ENCODE measurements at regions not wholly inside any gene's neighbourhood (a gene's known extent, or its start where the extent isn't known, plus 50 kb on each side); places are given as distances from the start of the nearest gene placed in this dataset.
"Not testable (repeated sequence)": the region's sequence is repeated elsewhere in the genome, so short reads cannot be mapped to it uniquely, and the experiment has no call there.

DNA sequence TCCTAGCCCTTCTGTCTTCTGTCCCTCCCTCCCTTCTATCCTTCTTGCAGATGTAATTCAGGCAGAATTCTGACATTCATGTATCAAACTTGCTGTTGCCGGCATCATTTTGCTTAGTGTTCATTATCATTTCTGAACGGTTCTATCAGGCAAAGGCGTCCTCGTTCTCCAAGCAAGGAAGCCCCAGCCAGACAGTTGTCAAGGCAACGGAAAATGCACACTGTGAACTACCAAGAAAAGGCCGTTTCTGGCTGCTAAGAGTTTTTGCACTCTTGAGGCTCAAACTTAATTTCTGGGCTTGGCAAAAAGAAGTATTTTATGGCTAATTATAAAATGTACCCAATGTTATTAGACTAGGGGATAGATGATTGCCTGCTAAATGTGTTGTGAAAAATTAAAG is 164.7 kb upstream of the KCNJ15 start:
- intact Hi-C loops (cut with DNase I): no loop called here
- DNase-seq (ENCODE audit: low spot score): no peak

DNA sequence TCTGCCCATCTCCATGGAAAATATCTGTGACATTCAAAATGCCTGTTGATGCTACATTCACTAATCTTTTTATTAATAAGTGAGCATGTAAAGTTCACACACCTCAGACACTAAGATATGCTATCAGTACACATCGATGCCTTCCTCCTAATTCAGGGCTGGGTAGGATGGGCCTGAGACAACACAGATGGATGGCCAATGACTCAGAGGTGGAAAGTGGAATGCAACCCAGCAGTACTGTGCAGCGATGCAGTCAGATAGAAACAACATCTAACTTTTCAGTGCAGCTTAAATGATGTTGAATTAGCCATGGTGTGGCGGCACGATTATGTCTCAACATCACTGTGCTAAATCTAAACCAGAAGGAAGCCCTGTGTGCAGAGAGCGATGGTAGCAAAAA is 161.6 kb upstream of the KCNJ15 start:
- no peak for DNase-seq (ENCODE audit: low spot score)
- intact Hi-C loops (cut with DNase I): no loop called here

DNA sequence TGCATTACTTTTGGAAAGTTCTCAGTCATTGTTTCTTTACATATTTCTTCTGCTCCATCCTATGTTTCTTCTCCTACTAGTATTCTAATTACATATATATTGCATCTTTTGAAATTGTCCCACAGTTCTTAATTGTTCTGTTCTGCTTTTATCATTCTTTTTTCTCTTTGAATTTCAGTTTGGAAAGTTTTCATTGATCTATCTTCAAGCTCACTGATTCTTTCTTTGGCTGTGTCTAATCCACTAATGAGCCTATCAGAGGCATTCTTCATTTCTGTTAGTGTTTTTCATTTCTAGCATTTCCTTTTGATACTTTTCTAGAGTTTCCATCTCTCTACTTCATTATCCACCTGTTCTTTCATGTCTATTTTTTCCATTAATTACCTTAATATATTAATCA is 159.0 kb upstream of the KCNJ15 start:
- DNase-seq (ENCODE audit: low spot score): no peak
- intact Hi-C loops (cut with DNase I): no loop called here

DNA sequence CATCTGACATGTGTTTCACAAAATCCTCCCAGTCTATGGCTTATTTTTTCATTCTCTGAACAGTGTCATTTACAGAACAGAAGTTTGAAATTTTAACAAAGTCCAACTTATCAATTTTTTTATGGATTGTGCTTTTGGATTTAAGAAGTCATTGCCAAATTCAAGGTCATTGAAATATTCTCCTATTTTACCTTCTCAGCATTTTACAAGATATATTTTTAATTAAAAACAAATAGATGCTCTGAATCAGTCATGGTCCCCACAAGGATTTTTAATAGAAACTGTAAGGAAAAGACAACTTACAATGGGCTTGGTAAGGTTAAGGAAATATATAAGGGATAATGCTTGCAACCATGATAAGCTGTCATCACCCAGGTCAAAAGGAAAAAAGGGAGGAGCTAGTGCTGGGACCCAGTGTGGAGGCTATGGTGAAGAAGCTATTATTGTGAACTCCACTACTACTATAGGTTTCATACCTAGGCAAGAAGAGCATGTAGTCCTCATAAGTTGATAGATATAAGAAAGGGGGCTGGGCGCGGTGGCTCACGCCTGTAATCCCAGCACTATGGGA is 144.5 kb upstream of the KCNJ15 start:
- DNase-seq (ENCODE audit: low spot score): no peak
- intact Hi-C loops (cut with DNase I): no loop called here

DNA sequence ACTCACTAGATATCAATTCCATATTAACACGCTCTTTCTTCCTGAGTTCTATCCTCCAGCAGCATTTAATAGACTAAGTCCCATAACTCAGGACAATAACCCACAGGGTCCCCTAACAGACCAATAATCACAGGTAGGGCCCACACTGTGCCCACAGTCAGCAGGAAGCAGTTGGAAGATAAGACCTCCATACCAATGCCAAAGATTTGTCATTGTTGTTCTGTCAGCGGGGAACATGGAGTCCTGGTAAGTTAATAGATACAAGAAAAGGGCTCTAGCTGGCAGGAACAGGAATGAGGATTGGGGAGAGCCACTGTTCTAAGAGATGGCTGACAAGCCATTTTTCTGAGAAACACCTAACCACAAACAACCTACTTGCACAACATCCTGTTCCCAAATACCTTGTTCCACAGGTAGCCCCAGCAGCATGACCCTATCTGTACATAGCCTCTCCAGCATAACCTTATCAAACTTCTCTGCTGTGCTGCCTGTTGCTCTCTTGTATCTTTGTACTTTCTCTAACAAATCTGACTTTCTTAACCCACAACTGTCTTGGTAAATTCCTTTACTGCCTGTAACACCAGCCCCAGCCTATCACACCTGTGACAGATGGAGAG is 142.0 kb upstream of the KCNJ15 start:
- intact Hi-C loops (cut with DNase I): no loop called here
- DNase-seq (ENCODE audit: low spot score): no peak

DNA sequence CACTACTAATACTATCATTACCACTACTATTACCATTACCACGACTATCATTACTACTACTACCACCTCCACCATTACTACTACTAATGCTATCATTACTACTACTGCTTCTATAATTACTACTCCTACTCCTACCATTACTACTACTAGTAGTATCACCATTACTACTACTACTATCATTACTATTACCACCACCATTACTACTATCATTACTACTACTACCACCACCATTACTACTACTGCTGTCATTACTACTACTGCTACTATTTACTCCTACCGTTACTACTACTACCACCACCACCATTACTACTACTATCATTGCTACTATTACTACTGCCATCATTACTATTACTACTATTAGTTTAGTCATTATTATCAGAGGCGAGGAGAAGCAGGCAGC is 140.9 kb upstream of the KCNJ15 start:
- intact Hi-C loops (cut with DNase I): no loop called here
- DNase-seq (ENCODE audit: low spot score): no peak

DNA sequence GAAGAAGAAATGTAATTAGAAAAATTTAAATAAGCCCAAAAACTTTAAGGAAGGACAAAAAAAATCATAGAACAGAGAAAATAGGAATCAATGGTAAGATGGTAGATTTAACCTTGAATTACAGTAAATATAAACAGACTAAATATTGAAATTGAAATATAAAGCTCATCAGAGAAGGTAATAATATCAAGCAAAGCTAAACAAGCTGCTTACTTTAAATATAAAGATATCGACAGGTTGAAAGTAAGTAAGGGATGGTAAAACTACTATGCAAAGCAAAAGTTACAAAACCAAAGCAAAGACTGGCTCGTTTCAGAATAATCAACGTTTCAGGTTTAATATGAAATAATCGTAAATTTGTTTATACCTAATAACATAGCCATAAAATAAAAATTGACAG is 137.0 kb upstream of the KCNJ15 start:
- intact Hi-C loops (cut with DNase I): no loop called here

DNA sequence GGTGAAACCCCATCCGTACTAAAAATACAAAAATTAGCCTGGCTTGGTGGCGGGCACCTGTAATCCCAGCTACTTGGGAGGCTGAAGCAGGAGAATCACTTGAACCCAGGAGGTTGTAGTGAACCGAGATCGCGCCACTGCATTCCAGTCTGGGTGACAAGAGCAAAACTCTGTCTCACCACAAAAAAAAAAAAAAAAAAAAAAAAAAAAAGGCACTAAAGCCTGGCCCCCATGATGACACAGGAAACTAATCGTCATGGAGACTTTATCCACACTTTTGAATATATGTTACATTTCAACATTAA is 136.2 kb upstream of the KCNJ15 start:
- DNase-seq (ENCODE audit: low spot score); intact Hi-C loops (cut with DNase I): not testable (repeated sequence)

More for the DNA sequence above, 137.0 kb upstream of the KCNJ15 start:
- no peak for DNase-seq (ENCODE audit: low spot score)

DNA sequence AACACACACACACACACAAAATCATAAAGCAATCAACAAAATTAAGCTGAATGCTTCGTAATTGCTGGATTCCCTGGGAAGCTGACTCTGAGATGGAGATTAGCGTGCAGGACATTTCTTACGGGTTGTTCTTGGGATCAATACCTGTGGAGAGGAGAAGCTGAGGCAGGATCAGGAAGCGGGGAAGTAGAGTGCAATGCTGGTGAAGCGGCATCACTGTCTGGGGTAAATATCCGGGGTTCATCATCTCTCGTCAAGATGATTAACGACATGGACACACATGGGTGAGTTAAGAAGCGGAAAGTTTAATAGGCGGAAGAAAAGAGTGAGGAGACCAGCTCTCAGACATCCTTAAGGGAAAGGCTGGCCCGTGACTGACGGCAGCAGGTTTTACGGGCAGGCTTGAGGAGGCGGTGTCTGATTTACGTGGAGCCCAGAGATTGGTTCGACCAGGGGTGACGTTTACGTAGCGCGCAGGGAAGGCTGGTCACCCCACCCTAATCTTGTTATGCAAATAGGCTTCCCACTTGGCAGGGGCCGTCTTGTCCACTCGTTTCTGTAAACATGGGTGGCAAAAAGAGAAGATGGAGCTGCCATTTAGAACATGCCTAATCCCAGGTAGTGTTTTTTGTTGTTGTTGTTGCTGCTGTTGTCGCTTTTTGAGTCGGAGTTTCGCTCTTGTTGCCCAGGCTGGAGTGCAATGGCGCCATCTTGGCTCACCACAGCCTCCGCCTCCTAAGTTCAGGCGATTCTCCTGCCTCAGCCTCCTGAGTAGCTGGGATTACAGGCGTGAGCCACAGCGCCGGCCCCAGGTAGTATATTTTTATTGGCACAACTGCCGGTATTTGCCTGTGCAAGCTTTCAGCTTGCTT is 135.6 kb upstream of the KCNJ15 start:
- DNase-seq (ENCODE audit: low spot score): no peak
- intact Hi-C loops (cut with DNase I): no loop called here

DNA sequence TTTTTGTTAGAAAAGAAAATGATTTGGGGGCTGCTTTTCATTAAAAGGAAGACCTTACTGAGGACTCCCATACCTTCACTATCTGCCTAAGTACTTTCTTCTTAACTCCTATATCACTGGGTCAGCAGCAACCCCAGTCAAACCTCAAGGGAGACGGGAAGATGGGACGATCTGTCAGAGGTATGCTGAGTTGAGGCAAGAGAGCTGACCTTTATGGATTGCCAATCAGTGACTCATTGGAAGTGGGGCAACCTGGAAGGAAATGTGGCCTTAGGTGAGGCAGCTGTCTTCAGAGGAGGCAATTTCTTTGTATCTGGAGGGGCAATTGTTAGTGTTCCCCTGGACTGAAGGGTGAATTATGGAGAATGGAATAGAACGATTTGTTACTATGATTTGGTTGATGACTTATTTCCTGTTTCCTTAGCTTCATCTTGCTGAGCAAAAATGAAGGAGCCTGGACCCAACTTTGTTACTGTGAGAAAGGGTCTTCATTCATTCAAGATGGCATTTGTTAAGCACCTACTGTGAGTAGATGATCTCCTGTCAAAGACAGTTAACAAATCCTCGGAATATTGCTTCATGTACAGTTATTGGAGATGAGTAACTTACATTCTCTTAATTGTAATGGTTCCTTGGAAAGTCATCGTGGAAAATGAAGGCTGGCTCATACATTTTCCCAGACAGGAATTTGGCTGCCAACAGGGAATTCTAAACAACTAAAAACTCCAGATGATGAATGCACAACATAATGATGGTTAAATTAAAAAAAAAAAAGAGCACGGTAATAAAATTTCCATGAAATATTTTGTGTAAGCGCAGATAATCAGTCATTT is 134.7 kb upstream of the KCNJ15 start:
- intact Hi-C loops (cut with DNase I): no loop called here

DNA sequence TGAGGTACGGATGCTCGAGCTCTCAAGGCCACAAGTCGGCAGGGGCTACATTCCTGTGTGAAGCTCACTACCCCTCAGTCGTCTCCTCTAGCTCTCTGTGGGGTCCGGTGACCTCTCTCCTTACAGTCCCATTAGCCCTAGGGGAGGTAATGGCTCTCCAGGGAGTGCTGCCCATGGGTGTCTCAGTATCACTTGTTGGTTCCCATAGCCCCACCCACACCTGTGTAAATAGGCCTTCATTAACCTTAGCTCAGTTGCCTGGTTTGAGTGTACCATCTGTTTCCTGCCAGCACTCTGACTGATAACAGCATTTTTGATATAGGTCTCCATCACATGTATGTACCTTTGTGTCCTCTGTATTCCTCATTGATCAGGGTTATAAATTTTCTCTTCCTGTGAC is 133.2 kb upstream of the KCNJ15 start:
- no peak for DNase-seq (ENCODE audit: low spot score)
- intact Hi-C loops (cut with DNase I): no loop called here

More for the DNA sequence above, 134.7 kb upstream of the KCNJ15 start:
- DNase-seq (ENCODE audit: low spot score): no peak

DNA sequence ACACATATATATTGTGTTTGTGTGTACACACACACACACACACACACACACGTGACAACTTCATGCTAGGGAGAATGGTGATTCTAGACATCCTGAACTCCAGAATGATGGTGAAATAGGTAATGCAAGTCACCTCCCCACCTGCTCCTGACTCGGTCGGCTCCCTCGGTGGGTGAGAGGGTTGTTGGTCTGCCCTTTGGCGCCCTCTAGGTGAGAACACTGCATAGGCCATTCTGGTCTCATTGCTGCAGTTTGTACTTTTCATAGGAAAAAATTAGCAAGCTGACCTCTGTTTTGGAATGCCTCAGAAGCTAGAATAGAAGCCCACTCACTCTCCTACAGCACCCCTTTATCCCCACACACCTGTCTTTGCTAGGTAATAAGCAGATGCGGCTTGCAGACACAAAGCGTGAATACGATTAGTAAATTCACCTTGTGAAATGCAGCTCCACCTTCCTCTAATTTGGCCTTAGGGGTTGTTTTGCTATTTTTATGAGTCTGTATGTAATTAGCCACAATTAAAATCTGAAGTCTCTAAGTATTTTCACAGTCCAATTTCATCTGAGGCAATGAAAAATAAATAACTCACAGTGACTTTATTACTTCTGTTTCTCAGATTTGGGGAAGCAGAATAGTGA is 130.0 kb upstream of the KCNJ15 start:
- intact Hi-C loops (cut with DNase I): loop anchor here (5.0 kb wide), 1 partner anchor 414 kb away; no protein-coding TSS in a partner anchor
- no peak for DNase-seq (ENCODE audit: low spot score)

DNA sequence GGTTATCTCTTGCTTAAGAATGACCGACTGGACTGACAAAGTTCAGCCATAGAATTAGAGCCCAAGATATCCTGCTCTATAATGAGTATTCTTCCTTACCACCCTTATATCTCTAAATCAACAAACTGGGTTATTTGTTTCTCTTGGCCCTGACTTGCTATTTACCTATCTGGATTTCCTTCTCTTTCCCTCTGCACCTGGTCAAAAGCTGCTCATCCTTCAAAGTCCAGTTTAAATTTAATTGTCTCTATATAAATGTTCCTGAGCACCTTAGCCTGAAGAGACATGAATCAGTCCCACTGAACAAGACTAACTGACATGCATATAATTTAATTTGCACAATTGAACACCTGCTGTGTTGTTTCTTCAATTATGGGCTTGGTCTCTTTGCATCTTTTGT is 127.1 kb upstream of the KCNJ15 start:
- no peak for DNase-seq (ENCODE audit: low spot score)
- intact Hi-C loops (cut with DNase I): loop anchor here (5.0 kb wide), 1 partner anchor 417 kb away; no protein-coding TSS in a partner anchor

DNA sequence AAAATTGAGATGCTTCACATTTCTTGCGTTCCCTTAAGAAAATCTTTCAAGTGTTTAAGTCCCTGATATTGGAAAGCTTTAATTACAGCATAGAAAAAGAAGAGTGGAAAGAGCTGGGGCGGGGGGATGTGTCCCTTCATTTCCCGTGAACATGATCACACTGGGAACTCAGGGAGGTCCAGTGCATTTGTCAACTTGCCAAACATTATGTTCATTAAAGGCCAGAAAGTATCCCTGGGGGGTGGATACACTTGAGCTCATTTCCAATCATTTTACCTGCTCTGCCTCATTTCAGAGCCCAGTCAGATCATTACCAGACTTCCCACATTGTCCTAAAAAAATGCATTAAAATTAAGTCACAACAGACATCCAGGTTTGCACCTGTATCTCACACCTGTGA is 123.6 kb upstream of the KCNJ15 start:
- intact Hi-C loops (cut with DNase I): no loop called here
- no peak for DNase-seq (ENCODE audit: low spot score)

DNA sequence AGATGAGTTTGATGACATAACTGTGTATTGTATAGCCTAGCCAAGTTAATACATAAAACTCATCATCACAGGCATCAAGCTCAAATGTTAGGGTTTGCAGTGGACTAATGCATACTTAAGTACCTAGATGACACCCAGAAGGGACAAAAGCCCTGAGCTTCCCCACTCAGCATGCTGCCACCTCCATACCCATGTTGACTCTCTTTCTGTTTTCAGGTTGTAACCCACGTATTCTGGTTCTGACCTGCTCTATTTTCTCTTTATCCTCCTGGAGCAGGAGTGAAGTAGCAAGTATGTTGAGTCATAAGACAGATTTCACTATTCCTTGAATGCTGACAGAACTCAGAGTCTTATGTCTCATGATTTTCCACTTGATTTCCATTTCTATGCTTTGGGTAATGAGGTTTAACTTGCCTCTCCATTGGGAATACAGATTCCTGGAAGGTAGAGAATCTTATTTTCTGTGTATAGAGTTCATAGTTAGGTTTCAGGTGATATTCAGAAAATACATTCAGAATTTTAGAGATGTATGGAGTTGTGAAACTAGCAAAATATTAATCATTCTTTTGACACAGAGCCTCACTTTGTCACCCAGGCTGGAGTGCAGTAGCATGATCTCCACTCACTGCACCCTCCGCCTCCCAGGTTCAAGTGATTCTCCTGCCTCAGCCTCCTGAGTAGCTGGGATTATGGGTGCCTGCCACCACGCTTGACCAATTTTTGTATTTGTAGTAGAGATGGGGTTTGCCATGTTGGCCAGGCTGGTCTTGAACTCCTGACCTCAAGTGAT is 122.5 kb upstream of the KCNJ15 start:
- DNase-seq (ENCODE audit: low spot score): no peak
- intact Hi-C loops (cut with DNase I): no loop called here

DNA sequence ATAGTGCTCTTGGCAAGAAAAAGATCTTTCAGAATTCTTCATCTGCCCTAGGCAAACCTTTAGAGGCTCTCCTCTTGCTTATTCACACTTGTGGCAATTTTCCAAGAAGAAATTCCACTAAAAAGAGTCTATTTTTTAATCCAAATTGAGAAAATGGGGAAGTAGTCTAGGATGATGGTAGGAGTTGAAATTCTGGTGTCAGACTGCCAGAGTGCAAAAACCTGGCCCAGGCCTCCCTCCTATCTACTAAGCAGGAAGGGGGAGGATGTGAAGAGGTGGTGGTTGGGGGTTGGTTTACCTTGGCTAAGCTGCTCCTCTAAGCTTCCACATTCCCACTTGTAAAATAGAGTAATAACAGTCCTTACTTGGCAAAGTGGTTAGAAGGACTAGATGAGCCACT is 120.6 kb upstream of the KCNJ15 start:
- intact Hi-C loops (cut with DNase I): no loop called here

DNA sequence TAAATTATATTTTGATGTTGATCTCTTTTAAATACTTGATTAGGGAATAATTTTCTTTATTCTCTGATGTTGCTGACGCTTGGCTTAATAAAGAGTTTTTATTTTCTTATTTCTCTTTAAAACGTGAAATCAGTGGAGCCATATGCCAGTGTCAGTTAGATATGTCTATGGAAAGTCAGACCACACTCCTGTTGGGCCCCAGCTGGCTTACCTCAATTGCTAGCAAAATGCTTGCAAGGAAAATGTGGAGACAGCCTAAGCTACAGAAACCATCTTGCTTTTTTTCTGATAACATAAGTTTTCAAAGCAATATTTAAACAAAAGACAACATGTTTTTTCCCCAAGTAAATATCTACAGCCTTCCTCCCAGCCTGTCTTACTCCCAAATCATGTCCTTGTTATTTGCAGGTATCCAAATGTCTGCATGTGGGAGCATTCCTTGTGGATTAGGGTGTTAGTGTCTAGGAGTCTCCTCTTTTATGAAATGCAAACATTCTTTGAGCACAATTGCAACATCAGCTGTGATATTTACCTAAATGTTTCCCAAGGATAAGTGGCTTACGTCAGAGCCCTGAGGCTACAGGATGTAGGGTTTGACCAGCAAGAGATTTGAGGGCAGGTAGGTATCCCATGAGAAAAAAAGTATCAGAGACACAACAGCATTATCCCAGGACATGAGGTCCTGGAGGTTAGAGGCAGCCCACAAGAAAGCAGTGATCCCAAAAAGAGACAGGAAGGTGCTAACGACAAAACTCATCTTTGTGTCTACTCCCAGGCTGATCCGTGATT is 117.2 kb upstream of the KCNJ15 start:
- no peak for DNase-seq (ENCODE audit: low spot score)
- intact Hi-C loops (cut with DNase I): no loop called here

More for the DNA sequence above, 120.6 kb upstream of the KCNJ15 start:
- no peak for DNase-seq (ENCODE audit: low spot score)

DNA sequence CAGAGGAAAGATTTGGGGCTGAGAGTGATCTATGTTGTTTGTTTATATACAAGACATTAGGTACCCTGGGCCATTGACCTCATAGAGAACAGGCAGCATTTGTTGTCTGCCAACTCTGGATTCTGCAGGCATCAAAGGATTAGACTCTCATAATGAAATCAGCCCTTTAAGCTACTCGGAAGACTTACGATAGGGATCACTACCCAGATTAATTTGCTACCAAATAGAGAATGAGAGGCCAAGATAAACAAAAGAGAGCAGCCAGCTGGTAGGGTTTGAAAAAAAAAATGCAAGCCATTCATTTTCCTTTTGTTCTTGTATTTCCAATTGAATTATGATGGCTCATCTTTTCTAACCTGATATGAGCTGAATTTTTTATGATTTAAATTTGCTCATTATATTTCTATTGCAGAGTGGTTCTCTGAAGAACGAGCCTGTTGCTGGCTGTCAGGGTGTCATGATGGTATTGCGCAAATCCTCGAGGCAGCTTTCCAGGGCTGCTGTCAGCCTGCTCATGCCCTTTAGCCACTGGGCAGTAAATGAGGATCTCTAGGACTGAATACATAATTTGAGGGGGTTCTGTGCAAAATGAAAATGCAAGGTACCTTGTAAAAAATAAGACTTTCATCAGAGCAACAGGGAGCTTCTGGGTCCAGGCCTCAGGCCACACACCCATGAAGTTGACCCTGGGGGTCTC is 116.4 kb upstream of the KCNJ15 start:
- intact Hi-C loops (cut with DNase I): no loop called here
- no peak for DNase-seq (ENCODE audit: low spot score)

All from cardiac septum (tissue), 1 donor.